GM21619 (cell line): ENCODE measurements at regions not wholly inside any gene's neighbourhood (a gene's known extent, or its start where the extent isn't known, plus 50 kb on each side); places are given as distances from the start of the nearest gene placed in this dataset.
"Not testable (repeated sequence)": the region's sequence is repeated elsewhere in the genome, so short reads cannot be mapped to it uniquely, and the experiment has no call there.

Experiments
- ATAC-seq: cut with Tn5 transposase; IDR thresholded peaks from one replicate; pipeline ENCODE4 v1.9.1; 2021; ENCODE audit not compliant: unreplicated experiment

DNA sequence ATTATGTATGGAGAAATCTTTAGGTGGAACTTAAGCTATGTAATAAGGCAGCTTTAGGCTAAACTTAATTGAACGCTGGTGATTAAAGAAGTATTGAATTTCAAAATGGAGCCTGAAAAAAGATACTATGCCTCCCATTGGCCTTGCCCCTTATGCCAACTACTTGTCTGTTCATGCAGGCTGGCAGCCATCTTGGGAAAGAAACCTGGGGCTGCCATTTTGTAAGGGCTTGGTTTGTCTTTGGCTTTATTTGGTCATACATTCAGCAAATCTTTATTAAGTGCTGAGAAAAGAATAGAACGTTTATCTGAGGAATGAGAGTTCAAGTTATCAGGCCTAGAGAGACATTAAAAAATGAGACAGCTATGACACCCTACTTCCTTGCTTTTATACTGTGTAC lies 231.3 kb downstream of the KCNE4 start:
- ATAC-seq: no peak

DNA sequence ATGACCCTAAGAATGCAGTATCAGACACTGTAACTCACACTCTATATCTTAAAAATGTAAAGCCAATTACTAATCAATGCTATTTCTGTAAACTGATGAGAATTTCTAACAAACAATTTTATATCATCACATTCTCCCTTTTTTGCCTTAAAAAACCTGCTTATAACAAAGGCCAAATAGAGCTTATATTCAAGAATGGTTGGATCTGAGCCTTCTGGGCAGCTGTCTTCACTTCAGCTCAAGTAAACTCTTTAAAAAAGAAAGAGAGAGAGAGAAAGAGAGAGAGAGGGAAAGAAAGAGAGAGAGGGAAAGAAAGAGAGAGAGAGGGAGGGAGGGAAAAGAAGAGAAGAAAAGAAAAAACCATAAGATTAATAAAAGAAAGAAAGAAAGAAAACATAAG lies 231.8 kb downstream of the KCNE4 start:
- no peak for ATAC-seq

DNA sequence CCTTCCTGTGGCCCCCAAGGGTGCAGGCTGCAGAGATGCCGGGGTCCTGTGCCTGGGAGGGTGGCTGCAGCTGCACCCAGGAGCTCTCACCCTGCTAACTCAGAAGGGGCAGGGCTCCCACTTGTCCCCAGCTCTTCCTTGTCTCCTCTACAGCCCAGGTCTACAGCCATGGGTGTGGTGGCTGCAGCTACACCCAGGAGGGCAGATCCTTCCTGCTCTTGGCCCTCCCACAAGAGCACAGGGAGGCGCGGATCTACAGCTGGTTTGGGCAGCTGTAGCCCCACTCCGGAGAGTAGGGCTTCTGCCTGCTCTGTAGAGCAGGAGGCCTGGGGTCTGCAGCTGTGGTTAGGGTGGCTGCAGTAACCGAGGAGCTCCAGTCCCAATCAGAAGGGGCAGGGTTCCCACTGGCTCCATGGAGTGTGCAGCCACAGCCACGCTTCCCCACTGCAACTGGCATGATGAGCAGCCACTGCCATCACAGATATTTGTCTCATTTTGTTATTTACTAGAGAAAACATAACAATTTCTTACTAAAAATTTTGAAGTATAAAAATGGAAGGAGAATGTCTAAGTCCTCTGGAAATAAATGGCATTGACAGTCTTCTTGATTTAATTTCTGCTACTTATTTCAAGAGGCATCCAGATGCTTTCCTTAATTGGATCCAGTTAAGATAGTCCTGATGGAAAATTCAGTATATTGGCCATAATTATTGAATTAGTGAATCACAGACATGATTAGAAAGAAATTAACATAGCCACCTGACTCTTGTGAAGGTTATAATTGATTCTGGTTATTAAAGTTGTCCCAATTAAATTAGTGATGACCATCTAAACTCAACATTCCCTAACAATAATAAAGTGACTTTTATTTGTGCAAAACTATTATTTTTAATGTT lies 233.6 kb downstream of the KCNE4 start:
- no peak for ATAC-seq

DNA sequence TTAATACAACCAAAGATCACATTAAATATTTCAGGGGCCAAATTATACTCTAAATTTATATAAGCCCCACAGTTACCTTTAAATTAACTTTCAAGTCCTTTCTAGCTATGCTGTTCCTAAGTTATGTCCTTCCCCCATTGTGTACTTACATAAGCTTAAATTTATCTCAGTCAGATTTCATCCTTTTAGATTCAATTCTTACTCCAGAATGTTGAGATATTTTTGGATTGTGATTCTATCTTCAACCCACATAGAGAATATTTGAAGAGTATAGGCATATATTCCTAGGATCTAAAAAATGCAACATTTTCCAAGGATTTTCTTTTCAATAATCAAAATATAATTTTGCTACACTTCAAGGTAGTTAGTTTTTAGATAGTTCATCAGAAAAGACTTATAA lies 242.8 kb downstream of the KCNE4 start:
- ATAC-seq: no peak

DNA sequence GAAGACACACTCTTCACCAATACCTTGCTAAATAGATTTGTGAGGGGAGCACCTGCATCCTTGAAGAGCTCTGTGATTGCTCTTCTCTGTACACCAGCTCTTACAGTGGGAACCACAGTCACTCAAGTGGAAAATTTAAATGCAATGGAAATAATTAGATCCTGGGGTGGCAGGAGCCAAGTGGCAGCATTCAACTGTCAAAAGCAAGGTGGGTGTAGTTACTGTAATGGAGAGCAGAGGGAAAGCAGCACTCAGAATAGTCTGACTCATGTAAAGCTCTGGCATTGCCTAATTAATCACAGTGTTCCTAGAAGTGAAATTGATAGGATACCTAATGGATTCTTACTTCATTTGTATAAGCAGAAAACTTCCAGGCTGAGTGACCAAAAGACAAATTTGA lies 245.8 kb downstream of the KCNE4 start:
- ATAC-seq: no peak

DNA sequence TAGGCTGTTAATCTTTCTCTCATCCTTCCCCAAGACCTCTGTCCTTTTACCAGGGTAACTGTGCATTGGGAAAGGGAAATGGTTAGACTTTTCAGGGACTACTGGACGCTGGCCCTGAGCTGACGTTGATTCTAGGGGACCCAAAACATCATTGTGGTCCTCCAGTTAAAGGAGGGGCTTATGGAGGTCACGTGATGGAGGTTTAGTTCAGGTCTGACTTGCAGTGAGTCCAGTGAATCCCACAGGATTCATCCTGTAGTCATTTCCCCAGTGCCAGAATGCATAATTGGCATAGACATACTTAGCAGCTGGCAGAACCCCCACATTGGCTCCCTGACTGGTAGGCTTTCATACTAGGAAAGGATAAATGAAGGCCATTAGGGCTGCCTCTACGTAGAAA lies 246.3 kb downstream of the KCNE4 start:
- ATAC-seq: not testable (repeated sequence)

DNA sequence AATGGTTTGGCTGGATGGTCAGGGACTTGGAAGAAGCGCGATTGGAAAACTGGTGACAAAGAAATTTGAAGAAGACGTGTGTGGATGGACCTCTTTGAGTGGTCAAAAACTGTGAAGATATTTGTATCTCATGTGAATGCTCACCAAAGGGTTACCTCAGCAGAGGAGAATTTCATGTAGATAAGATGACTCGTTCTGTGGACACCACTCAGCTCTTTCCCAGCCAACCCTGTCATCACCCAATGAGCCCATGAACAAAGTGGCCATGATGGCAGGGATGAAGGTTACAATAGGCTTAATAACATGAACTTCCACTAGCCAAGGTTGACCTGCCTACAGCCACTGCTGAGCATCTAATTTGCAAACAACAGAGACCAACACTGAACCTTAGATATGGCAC lies 248.3 kb downstream of the KCNE4 start:
- no peak for ATAC-seq

DNA sequence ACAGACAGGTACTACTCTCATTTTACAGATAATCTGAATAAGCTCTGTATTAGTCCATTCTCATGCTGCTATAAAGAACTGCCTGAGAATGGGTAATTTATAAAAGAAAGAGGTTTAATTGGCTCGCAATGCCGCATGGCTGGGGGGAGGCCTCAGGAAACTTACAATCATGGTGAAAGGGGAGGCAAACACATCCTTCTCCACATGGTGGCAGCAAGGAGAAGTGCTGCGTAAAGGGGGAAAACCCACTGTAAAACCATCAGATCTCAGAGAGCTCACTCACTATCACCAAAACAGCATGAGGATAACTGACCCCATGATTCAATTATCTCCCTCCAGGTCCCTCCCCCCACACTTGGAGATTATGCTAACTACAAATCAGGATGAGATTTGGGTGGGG lies 254.4 kb downstream of the KCNE4 start:
- ATAC-seq: no peak

DNA sequence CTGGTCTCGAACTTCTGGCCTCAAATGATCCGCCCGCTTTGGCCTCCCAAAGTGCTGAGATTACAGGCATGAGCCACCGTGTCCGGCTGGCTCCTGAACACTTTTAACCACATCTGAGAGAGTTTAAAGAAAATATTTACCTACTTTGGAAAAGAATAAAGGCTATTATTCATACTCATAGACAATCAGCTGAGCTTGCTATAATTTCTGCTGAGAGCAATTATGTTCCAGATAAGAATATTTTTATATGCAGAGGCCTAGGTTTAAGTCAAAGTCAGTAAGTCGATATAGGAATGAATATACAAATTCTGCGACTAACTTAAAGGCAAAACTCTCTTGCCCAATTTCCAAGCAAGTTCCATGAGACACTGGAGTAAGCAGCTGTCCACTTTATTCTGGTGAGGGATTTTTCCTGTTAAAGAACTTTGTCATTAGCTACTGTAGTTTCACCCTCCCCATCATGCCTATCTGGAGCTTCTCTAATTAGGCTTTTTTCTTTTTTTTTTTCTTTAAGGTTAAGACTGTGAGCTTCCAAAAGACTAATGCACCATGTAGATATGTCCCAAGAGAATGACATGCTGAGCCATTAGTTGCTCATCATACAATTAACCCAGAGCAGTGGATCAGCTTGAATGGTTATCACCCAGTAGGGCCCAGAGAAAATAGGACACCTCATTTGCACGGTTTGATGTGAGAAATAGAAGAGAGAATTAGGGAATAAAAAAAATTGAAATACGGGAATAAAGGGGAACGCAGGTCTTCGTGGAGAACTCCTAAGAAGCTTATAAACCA lies 260.1 kb downstream of the KCNE4 start:
- no peak for ATAC-seq

DNA sequence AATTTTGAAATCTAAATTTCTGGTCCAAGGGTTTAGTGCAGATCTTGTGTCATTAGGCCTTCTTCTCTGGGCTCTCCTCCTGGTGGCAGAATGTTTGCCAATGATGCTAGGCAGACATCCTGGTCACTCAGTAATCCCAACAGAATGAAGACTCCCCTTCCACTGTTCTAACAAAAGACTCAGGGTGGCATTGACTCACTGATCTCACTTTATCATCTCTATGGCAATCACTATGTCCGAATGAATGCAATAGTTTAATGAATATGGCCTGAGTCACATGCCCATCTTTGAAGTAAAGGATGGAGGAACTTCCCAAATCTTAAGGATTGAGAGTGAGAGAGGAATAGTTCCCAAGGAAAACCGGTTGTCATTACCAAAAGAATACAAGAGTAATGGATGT lies 261.1 kb downstream of the KCNE4 start:
- ATAC-seq: no peak

DNA sequence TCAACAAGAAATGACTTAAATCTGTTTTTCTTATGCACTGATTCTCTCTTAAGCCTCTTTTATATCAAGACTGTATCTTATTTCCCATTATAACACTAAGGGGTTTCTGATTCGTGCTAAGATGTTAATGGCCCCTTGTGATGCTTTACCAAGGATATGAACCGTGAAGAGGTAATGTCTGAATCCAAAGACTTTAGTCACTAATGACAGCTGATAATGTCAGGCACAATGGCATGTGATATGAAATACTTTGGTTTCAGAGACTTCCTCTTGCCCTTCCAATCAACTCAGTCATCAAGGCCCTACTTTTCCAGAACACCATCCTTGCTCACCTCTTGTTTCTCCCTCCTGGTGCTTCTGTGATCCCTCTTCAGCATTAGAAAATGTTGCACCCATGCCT lies 262.8 kb downstream of the KCNE4 start:
- ATAC-seq: no peak

DNA sequence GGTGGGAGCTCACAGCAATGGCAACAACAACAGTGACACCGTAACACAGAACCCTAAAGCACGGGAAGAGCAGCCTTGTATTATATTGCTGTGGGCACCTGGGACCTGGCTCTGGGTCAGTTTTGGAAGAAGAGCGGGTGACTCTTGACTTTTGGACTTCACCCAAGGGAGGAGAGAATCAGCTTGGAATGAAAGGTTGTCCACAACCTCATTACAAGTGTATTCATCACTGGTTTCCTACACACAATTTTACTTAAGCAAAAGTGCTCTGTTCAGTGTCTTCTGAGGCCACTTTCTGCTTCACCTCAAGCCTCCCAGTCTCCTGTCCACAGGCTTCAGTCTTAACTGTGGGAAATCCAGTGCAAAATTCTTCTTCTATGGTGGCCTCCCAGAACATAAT lies 263.8 kb downstream of the KCNE4 start:
- ATAC-seq: no peak

DNA sequence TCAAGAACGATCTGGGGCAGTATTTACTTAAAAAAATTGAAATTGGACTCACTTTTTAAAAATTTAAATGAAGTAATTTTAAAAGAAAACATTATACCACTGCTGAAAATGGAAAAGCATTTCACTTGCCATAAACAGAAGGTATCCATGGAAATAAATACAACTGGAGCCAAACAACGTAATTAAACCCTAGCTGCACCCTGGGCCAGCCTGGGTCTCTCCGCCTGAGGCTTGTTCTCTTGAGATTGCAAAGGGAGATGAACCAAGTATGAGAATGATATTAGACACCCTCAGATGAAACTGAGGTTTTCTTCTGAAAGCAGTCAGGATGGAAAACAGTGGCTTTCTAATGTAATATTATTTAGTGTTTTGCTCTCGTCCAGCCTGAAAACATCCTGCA lies 264.4 kb downstream of the KCNE4 start:
- ATAC-seq: no peak

DNA sequence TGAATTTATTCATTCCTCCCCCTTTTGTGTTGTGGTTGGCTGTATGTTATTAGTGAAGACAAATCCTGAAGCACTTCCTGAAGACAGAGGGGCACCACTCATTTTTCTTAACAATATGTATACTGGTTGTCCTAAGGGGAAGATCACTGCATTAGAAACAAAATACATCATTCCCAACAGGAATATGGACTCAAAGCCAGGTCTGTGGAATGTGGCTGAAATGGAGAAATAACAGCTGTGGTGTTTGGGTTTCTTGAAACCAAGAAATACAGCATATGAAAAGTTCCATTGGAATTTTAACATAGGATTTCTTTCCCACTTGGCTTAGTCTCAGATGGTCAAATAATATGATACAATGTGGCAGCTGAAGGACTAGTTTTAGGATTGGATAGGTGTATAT lies 267.6 kb downstream of the KCNE4 start:
- ATAC-seq: no peak

DNA sequence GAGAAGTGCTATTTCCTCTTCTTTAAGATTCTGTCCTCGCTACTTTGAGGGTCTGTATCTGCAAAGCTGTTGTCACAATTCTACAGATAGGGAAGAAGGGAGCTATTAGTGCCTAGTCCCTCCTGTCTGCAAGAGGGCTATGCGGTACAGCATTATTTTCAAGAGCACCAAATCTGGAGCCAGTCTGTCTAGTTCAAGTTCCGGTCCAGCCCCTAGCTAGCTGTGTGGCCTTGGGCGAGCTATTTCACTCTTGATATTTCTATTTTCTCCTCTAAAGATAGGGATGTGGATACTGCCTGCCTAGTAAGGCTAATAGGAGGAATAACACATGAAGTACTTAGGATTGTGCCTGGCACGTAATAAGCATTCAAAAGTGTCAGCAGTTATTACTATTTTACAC lies 272.4 kb downstream of the KCNE4 start:
- ATAC-seq: no peak

DNA sequence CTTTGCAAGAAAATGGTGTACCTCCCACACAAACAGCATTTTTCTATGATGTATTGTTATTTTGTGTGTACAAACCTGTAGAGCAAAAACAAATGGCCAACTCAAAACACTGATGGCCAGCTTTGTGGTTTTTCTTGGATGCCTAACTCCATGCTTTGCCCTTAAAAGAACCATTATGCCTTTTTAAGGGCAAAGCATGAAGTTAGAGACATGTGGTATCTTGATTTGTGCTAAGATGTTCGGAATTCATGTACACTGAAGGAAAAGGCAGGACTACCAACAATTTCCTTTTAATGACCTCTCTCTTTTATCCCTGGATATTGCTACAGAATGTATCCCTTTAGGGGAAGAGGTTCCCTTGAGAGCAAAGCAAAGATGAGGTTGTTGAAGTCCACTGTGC lies 273.6 kb downstream of the SCG2 start:
- ATAC-seq: no peak

DNA sequence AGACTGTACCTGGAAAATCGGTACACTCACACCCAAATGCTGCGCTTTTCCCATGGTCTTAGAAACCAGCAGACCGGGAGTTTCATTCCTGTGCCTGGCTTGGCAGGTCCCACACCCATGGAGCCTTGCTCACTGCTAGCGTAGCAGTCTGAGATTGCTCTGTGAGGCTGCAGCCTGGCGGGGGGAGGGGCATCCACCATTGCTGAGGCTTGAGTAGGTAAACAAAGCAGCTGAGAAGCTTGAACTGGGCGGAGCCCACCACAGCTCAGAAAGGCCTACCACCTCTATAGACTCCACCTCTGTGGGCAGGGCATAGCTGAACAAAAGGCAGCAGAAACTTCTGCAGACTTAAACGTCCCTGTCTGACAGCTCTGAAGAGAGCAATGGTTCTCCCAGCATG lies 271.4 kb downstream of the SCG2 start:
- not testable (repeated sequence) for ATAC-seq

DNA sequence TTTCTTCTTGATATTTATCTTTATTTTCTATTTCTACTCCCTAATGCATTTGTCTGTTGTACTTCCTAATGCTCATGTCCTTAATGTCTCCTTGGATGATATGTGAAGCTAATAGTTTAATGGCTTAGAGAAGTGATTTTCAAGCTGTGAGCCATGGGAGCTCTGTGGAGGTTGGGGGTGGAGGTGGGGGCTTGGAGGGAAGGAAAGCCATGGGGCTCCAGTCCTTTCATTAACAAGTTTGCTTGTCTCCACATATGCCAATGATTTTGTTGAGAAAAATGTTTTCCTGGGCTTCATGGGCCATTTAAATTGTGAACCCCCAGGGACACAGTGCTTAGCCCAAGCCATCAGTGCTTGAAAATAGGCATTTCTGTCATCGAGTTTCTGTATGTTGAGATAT lies 264.1 kb downstream of the SCG2 start:
- no peak for ATAC-seq

DNA sequence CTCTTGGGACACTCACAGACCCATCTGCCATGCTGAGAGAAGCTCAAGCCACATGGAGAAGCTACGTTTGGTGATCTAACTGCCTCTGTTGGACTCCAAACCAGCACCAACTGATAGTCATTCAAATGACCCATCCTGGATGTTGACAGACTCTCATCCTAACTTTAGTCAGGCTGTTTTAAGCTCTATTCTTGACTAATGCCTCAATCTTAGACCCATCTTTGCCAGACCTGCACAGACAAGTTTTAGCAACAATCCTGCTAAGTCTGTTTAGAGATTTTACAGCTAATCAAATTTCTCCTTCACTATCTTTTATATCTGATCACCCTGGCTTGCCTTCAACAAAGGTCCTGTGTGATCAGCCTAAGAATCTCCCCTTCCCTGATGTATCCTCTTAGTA lies 245.1 kb downstream of the SCG2 start:
- no peak for ATAC-seq

DNA sequence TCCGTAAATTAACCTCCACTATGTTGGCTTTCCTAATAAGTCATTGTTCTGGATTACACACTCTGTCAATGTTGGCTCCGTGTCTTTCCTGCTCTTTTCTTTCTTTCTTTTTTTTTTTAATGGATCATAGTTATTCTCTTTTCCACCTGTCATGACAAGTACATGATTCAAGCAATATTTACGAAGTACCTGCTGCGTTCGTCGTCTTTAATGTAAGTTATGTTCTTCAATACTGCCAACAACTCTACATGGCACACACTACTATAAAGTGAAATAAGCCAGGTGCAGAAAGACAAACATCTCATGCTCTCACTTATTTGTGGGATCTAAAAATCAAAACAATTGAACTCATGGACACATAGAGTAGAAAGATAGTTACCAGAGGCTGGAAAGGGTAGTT lies 239.1 kb downstream of the SCG2 start:
- no peak for ATAC-seq

DNA sequence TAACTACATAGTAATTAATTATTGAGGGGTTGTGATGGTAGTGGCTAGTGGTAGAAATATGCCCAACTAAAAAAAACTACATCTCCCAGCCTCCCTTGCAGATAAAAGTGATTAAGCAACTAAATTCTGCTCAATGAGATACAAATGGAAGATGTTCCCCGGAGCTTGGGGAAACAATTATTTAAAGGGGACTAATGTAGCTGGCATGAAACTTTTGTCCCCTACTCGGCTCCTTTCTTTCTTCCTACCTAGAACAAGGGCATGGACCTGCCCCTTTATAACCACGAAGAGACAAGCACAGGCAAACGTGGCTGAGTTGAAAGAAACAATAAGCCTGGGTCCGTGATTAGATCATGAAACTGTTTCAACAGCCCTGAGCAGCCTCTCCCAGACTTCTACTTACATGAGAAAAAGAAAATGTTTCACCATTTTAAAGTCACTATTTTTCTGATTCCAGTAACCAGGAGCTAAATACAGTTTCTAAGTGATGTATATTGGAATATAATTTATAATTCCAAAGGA lies 236.9 kb downstream of the SCG2 start:
- no peak for ATAC-seq

DNA sequence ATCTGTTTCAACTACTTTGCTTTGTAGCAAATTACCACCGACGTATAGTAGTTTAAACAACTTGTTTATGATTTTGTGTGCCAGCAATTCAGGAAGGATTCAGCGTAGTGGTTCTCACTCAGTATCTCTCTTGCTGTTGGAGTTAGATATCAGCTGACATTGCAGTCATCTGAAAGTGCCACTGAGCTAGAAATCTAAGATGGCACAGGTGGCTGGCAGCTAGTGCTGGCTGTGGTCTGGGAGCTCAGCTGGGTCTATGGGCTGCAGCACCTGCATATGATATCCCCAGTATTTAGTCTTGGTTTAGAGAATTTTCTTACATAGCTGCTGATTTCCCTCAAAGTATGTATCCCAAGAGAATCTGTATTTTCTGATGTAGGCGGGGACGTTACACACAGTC lies 235.6 kb downstream of the SCG2 start:
- no peak for ATAC-seq
